BLaER1 treated with 17β-estradiol and CSF1 and Interleukin-3, amounts not matched to agents 10 nM and 100 nM (cell line): ENCODE measurements at regions not wholly inside any gene's neighbourhood (a gene's known extent, or its start where the extent isn't known, plus 50 kb on each side); places are given as distances from the start of the nearest gene placed in this dataset.
"Not testable (repeated sequence)": the region's sequence is repeated elsewhere in the genome, so short reads cannot be mapped to it uniquely, and the experiment has no call there.

Experiments used
- H3K27ac ChIP-seq, 11 experiments: shearing (Covaris generic); formaldehyde crosslinking; 2 replicates each; pipeline ENCODE4 v1.8.1; 2022
- H3K27me3 ChIP-seq, 11 experiments: shearing (Covaris generic); formaldehyde crosslinking; 2 replicates each; pipeline ENCODE4 v1.8.1; 2022
- H3K36me3 ChIP-seq, 11 experiments: shearing (Covaris generic); formaldehyde crosslinking; 2 replicates each; pipeline ENCODE4 v1.8.1; 2022
- H3K4me1 ChIP-seq, 10 experiments: shearing (Covaris generic); formaldehyde crosslinking; 2 replicates each; pipeline ENCODE4 v1.8.1; 2022
- H3K4me2 ChIP-seq, 11 experiments: shearing (Covaris generic); formaldehyde crosslinking; 2 replicates each; pipeline ENCODE4 v1.8.1; 2022
- H3K4me3 ChIP-seq, 10 experiments: shearing (Covaris generic); formaldehyde crosslinking; 2 replicates each; pipeline ENCODE4 v1.8.1; 2022
- H3K9ac ChIP-seq, 11 experiments: shearing (Covaris generic); formaldehyde crosslinking; 2 replicates each; pipeline ENCODE4 v1.8.1; 2022
- H3K9me3 ChIP-seq, 11 experiments: shearing (Covaris generic); formaldehyde crosslinking; replicated peaks in 1 of 11; 2 replicates each; pipeline ENCODE4 v1.8.1; 2022
- H4K20me1 ChIP-seq, 11 experiments: shearing (Covaris generic); formaldehyde crosslinking; 2 replicates each; pipeline ENCODE4 v1.8.1; 2022
- Cebpa-rat ChIP-seq, 11 experiments: shearing (Covaris generic); IDR thresholded peaks; 2 replicates each; pipeline ENCODE4 v1.8.1; 2022

DNA sequence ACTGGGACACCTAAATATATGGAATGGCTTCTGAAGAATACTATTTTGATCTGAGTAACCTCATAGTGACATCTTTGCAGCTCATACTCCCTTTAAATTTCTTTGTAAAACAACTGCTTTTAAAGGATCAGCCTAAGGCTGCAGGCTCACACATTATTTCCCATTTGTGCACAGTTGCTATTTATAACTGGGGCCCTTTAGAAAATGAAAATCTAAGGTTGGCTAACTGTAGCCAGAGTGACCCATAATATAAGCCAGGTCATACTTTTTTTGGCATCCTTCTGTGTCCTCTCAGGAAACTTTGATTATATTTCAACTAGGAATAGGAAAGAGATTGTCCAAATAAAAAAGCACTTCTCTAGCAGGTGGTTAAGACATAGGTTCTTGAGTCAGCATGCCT is 123.6 kb upstream of the RASGEF1B start:
- Histone ChIP-seq H3K27ac (no peak overlapping the region), H3K36me3 (no peaks in the 10 kb centered on the region), H3K27me3 (no peaks in the 10 kb centered on the region), H3K4me3 (no peak overlapping the region), H3K4me1 (peaks cover 0 to 47% (median 4%) of the 10 kb centered on the region in 10 experiments; a peak in 6 of 20 replicates), H3K9me3 (peaks cover 10 to 18% (median 13%) of the 10 kb centered on the region in 11 experiments), H3K9ac (no peak overlapping the region), H4K20me1 (no peaks in the 10 kb centered on the region), H3K4me2 (peak overlapping the region in 2 of 11 experiments; percentile 6 to 39; a peak in 5 of 22 replicates)
- TF ChIP-seq Cebpa-rat (IDR thresholded peaks at IDR 0.05) = no peak

DNA sequence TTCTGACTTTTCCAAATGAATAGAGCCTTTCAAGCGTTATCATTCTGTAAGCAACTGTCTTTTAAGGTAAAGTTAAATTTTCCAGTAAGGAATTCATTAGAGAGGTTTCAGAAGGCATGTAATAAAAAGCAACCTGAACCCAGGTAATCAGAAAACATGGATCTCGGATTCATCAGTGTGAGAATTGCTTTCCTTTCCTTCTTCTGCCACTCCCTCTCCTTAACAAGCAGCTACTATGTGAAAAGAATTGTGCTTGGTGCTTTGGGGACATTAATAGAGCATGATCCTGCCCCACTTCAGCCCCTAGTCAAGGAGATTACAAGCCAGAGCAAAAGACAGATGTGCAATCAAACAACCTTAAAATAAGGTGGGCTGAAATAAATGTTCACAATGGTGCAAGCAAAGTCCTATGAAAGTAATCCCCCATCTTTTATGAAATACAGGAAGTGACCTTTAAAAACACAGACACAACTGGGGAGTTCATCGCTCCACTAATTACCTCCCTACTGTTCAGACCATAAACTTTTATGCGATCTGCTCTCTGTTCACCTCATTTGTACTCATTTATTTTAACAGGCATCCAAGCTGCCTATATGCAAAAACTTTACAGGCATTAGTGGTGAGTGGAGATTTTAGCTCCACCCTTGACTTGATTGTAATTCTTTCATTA is 122.9 kb upstream of the RASGEF1B start:
- H4K20me1 ChIP-seq = no peaks in the 10 kb centered on the region
- peaks cover 10 to 18% (median 13%) of the 10 kb centered on the region in 11 experiments for H3K9me3 ChIP-seq
- H3K4me1 ChIP-seq = peaks cover 0 to 47% (median 4%) of the 10 kb centered on the region in 10 experiments; a peak in 6 of 20 replicates
- no peak for TF ChIP-seq Cebpa-rat (IDR thresholded peaks at IDR 0.05)
- H3K4me2 ChIP-seq = peak overlapping the region in 4 of 11 experiments; percentile 4 to 39 (median 10); a peak in 1 of 22 replicates
- H3K27me3 ChIP-seq = no peaks in the 10 kb centered on the region
- H3K9ac ChIP-seq = no peak overlapping the region
- no peak overlapping the region for H3K4me3 ChIP-seq
- no peak overlapping the region for H3K27ac ChIP-seq
- H3K36me3 ChIP-seq = no peaks in the 10 kb centered on the region

DNA sequence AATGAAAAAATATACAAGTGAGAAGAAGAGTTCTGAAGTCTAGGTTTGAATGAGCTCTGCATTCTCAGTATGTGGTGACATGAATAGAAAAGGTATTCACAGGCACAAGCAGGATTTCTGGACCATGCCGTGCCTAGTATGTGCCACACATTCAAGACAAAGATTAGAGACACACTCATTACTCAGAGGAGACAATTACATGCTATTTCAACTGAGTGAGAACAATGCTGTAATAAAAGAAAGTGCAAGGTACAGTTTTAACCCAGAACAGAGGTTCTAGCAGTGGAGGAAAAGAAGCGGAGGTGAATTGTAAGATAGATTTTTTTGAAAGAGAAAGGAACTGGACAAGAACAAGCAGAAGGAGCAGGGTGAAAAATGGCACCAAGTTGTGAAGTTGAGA is 121.0 kb upstream of the RASGEF1B start:
- no peak overlapping the region for H3K9ac ChIP-seq
- no peak overlapping the region for H3K4me2 ChIP-seq
- no peak overlapping the region for H3K4me3 ChIP-seq
- H3K9me3 ChIP-seq = peaks cover 0 to 7% (median 2%) of the 10 kb centered on the region in 11 experiments; a peak in 17 of 22 replicates
- H3K27me3 ChIP-seq = no peaks in the 10 kb centered on the region
- peaks cover 0 to 49% (median 4%) of the 10 kb centered on the region in 10 experiments; a peak in 6 of 20 replicates for H3K4me1 ChIP-seq
- H4K20me1 ChIP-seq = no peaks in the 10 kb centered on the region
- H3K27ac ChIP-seq = no peak overlapping the region
- TF ChIP-seq Cebpa-rat (IDR thresholded peaks at IDR 0.05) = no peak
- no peaks in the 10 kb centered on the region for H3K36me3 ChIP-seq

- Histone ChIP-seq H3K27ac (no peak overlapping the region), H3K36me3 (no peaks in the 10 kb centered on the region), H3K4me3 (no peak overlapping the region), H3K27me3 (no peaks in the 10 kb centered on the region), H3K9ac (no peak overlapping the region), H3K4me1 (peaks cover 0 to 54% (median 4%) of the 10 kb centered on the region in 10 experiments; a peak in 6 of 20 replicates), H4K20me1 (no peaks in the 10 kb centered on the region), H3K9me3 (no peaks in the 10 kb centered on the region), H3K4me2 (peak overlapping the region in 1 of 11 experiments; percentile 18; a peak in 2 of 22 replicates)
- no peak for TF ChIP-seq Cebpa-rat (IDR thresholded peaks at IDR 0.05)
Observed at GRCh38 chr4:81590596-81590995, 118.9 kb upstream of the RASGEF1B start.

- Histone ChIP-seq H3K4me3 (no peak overlapping the region), H3K27ac (peak overlapping the region in 3 of 11 experiments; percentile 33 to 62 (median 57); a peak in 4 of 22 replicates), H4K20me1 (no peaks in the 10 kb centered on the region), H3K4me1 (peaks cover 0 to 42% (median 0%) of the 10 kb centered on the region in 10 experiments; a peak in 4 of 20 replicates), H3K36me3 (no peaks in the 10 kb centered on the region), H3K4me2 (peak overlapping the region in 3 of 11 experiments; percentile 44 to 70 (median 64); a peak in 4 of 22 replicates), H3K9me3 (no peaks in the 10 kb centered on the region), H3K9ac (peak overlapping the region in 2 of 11 experiments; percentile 21 to 36; a peak in 1 of 22 replicates), H3K27me3 (no peaks in the 10 kb centered on the region)
- no peak for TF ChIP-seq Cebpa-rat (IDR thresholded peaks at IDR 0.05)
Observed at GRCh38 chr4:81589262-81589661, 117.6 kb upstream of the RASGEF1B start.

DNA sequence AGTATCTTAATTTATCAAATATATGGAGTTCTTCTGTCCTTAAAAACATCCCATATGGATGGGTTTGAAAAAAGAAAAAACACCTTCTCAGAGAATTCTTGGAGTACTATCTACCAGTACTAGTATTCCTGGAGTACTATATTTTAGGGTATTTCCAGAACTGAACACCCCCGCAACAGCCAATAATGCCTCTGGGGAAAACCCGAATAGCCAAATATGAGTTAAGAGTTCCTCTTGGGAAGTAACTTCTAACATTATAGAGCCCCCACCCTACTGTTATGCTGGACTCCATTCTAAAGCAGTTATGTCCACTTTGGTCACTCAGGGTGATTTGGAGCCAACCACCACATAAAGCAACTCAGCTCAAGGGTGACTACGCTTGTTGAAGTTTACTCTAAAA is 115.0 kb upstream of the RASGEF1B start:
- no peak overlapping the region for H3K9ac ChIP-seq
- H3K27ac ChIP-seq = no peak overlapping the region
- no peak for TF ChIP-seq Cebpa-rat (IDR thresholded peaks at IDR 0.05)
- H3K27me3 ChIP-seq = no peaks in the 10 kb centered on the region
- H3K4me1 ChIP-seq = peaks cover 0 to 42% (median 0%) of the 10 kb centered on the region in 10 experiments; a peak in 4 of 20 replicates
- no peaks in the 10 kb centered on the region for H4K20me1 ChIP-seq
- H3K9me3 ChIP-seq = no peaks in the 10 kb centered on the region
- H3K36me3 ChIP-seq = no peaks in the 10 kb centered on the region
- H3K4me2 ChIP-seq = peak overlapping the region in 2 of 11 experiments; percentile 26 to 42; a peak in 1 of 22 replicates
- H3K4me3 ChIP-seq = no peak overlapping the region

DNA sequence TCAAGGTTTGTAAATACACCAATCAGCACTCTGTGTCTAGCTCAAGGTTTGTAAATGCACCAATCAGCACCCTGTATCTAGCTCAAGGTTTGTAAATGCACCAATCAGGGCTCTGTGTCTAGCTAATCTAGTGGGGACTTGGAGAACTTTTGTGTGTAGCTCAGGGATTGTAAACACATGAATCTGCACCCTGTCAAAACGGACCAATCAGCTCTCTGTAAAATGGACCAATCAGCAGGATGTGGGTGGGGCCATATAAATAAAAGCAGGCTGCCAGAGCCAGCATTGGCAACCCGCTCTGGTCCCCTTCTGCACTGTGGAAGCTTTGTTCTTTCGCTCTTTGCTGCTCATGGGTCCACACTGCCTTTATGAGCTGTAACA is 109.3 kb upstream of the RASGEF1B start:
- H3K27ac ChIP-seq, H3K36me3 ChIP-seq, H3K4me1 ChIP-seq, H3K4me2 ChIP-seq, H3K4me3 ChIP-seq, H3K27me3 ChIP-seq, H3K9ac ChIP-seq, H4K20me1 ChIP-seq: not testable (repeated sequence)
- peaks cover 10 to 18% (median 15%) of the 10 kb centered on the region in 11 experiments for H3K9me3 ChIP-seq

DNA sequence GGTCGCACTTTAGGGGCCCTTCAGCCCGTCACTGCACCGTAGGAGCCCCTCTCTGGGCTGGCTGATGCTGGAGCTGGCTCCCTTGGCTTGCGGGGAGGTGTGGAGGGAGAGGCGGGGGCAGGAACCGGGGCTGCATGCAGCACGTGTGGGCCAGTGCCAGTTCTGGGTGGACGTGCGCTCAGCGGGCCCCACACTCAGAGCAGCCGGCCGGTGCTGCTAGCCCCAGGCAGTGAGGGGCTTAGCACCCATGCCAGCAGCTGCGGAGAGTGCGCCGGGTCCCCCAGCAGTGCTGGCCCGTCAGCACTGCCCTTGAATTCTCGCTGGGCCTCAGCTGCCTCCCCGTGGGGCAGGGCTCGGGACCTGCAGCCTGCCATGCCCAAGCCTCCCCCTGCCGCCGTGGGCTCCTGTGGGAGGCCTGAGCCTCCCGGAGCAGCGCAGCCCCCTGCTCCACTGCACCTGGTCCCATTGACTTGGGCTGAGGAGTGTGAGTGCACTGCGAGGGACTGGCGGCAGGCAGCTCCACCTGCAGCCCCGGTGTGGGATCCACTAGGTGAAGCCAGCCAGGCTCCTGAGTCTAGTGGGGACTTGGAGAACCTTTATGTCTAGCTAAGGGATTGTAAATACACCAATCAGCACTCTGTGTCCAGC is 108.8 kb upstream of the RASGEF1B start:
- Histone ChIP-seq H3K9ac (no peak overlapping the region), H3K36me3 (no peaks in the 10 kb centered on the region), H3K9me3 (peaks cover 10 to 18% (median 15%) of the 10 kb centered on the region in 11 experiments), H3K4me1 (no peaks in the 10 kb centered on the region), H3K4me2 (no peak overlapping the region), H3K4me3 (no peak overlapping the region), H3K27ac (no peak overlapping the region), H3K27me3 (no peaks in the 10 kb centered on the region), H4K20me1 (no peaks in the 10 kb centered on the region)
- TF ChIP-seq Cebpa-rat (IDR thresholded peaks at IDR 0.05) = no peak

DNA sequence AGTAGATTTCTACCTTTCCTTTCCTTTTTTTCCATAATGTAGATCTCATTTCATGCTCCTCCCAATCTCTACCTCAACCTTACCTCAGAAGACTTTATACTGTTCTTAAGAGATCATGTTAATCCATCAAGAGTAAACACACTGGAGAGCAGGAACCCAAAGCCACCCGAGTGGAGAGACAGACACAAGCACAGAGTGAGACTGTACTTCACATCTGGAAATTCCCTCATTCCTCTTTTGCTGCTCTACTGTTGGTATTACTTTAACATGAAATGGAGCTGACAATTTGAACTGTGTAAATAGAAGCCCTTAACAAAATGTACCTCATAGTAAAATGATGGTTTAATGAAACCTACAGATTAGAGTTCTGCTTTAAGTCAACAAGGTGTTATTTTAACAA is 105.7 kb upstream of the RASGEF1B start:
- Histone ChIP-seq H3K9ac (no peak overlapping the region), H3K27me3 (no peaks in the 10 kb centered on the region), H3K4me3 (no peak overlapping the region), H4K20me1 (no peaks in the 10 kb centered on the region), H3K4me2 (no peak overlapping the region), H3K9me3 (peaks cover 10 to 18% (median 15%) of the 10 kb centered on the region in 11 experiments), H3K36me3 (no peaks in the 10 kb centered on the region), H3K4me1 (no peaks in the 10 kb centered on the region), H3K27ac (no peak overlapping the region)
- TF ChIP-seq Cebpa-rat (IDR thresholded peaks at IDR 0.05) = no peak
